Left ventricle myocardium superior (tissue), 1 donor: ENCODE measurements at regions not wholly inside any gene's neighbourhood (a gene's known extent, or its start where the extent isn't known, plus 50 kb on each side); places are given as distances from the start of the nearest gene placed in this dataset.

Experiments
- ATAC-seq: fragments of 200-7000 bp; cut with Tn5 transposase; one replicate; pipeline ENCODE4 v1.9.1; 2020; ENCODE audit warnings: mild to moderate bottlenecking, moderate library complexity
- DNase-seq: peaks from one replicate; pipeline ENCODE4 v3.0.0-alpha.2; 2020
- intact Hi-C: fragments of 100-400 bp; cut with micrococcal nuclease; formaldehyde crosslinking; loops from one replicate; pipeline ENCODE4 v1.11.0; 2022
- donor health status: DM: no; HTN: yes; CAD: no; lungs with severe emphysema.

- DNase-seq (no peak), ATAC-seq (no peak)
- intact Hi-C loops = no loop called here
Observed at GRCh38 chr18:27277554-27277953, 92.4 kb upstream of the CHST9 start.

- intact Hi-C loops = no loop called here
- ATAC-seq (no peak), DNase-seq (no peak)
Observed at GRCh38 chr18:27276886-27277285, 91.8 kb upstream of the CHST9 start.

GRCh38 chr18:27276479-27276878, 91.4 kb upstream of the CHST9 start:
- DNase-seq (no peak), ATAC-seq (no peak)
- intact Hi-C loops = no loop called here

- intact Hi-C loops = no loop called here
- no peak for ATAC-seq
Observed at GRCh38 chr18:27274901-27275300, 89.8 kb upstream of the CHST9 start.

GRCh38 chr18:27270508-27270907, 85.4 kb upstream of the CHST9 start:
- intact Hi-C loops = no loop called here
- no peak for ATAC-seq
- no peak for DNase-seq

More at GRCh38 chr18:27274901-27275300, 89.8 kb upstream of the CHST9 start:
- no peak for DNase-seq

- no peak for DNase-seq
- intact Hi-C loops = no loop called here
- no peak for ATAC-seq
Observed at GRCh38 chr18:27263369-27263768, 78.3 kb upstream of the CHST9 start.

- no peak for DNase-seq
- intact Hi-C loops = no loop called here
- no peak for ATAC-seq
Observed at GRCh38 chr18:27261769-27262549, 76.9 kb upstream of the CHST9 start.

GRCh38 chr18:27253571-27253970, 68.5 kb upstream of the CHST9 start:
- intact Hi-C loops = no loop called here

GRCh38 chr18:27250471-27250870, 65.4 kb upstream of the CHST9 start:
- no peak for DNase-seq
- ATAC-seq = no peak
- intact Hi-C loops = no loop called here

More at GRCh38 chr18:27253571-27253970, 68.5 kb upstream of the CHST9 start:
- no peak for DNase-seq
- ATAC-seq = no peak

GRCh38 chr18:27249933-27250332, 64.8 kb upstream of the CHST9 start:
- no peak for DNase-seq
- intact Hi-C loops = no loop called here
- ATAC-seq = no peak

GRCh38 chr18:27244259-27244658, 59.2 kb upstream of the CHST9 start:
- no peak for ATAC-seq
- DNase-seq = no peak
- intact Hi-C loops = no loop called here

- DNase-seq (no peak), ATAC-seq (no peak)
- intact Hi-C loops = no loop called here
Observed at GRCh38 chr18:27242392-27243047, 57.4 kb upstream of the CHST9 start.

GRCh38 chr18:27240383-27240782, 55.3 kb upstream of the CHST9 start:
- intact Hi-C loops = no loop called here
- no peak for DNase-seq
- no peak for ATAC-seq

- DNase-seq (no peak), ATAC-seq (no peak)
- intact Hi-C loops = no loop called here
Observed at GRCh38 chr18:27239669-27240068, 54.6 kb upstream of the CHST9 start.

GRCh38 chr18:27235218-27235870, 50.2 kb upstream of the CHST9 start:
- intact Hi-C loops = no loop called here
- DNase-seq (no peak), ATAC-seq (no peak)
